Astrocyte of the hippocampus (primary cell): ENCODE measurements at regions not wholly inside any gene's neighbourhood (a gene's known extent, or its start where the extent isn't known, plus 50 kb on each side); places are given as distances from the start of the nearest gene placed in this dataset.
A peak's percentile ranks its signal among the peaks of the same experiment; 100 is the strongest.

Source experiments
- DNase-seq: peaks from one replicate; pipeline ENCODE4 v3.0.0; 2011; ENCODE audit warnings: low read depth, low spot score

DNA sequence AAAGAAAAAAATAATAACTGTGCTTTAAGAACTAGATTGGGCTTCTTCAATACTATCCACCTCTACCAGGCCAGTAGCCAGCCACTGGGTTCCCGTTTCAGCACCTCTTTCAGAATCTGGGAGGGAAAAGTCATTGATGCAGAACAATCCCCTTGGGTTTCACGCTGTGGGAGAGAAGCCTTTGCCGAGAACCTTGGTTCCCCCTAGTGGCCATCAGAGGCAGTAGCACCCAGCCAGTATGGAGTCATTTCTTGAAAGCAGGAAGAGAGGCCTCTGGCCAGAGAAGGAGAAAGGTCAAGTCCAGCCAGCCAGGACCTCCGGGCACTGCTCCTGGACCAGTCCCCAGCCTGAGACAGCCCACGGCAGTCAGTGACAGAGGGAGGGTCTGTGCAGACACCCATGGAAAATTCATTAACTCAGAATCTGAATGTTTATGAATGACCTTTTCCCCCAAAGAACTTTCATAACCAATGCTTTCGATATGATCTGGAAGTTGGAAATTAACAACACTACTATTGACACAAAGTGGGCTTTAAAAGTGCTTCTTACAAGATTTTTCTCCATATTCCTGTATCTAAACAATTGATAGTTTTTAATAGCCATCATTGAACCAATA lies 51.2 kb upstream of the CDH5 start:
- DNase-seq, result peak; percentile 84

DNA sequence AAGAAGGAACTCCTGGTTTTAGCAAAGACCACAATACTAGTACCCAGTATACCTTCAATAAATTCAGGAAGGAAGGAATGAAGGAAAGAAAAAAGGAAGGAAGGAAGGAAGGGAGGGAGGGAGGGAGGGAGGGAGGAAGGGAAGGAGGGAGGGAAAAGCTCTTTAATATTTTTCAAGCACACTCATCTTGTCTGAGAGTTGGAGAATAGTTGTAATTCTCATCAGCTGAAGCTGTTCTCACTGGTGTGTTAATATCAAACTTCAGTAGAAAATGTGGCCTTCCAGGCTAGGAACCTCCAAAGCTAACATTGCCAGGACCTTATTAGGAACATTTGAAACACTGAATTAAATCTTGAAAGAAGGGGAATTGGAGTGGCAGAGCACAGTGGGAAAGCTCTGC lies 55.2 kb upstream of the CDH5 start:
- DNase-seq, result no peak

DNA sequence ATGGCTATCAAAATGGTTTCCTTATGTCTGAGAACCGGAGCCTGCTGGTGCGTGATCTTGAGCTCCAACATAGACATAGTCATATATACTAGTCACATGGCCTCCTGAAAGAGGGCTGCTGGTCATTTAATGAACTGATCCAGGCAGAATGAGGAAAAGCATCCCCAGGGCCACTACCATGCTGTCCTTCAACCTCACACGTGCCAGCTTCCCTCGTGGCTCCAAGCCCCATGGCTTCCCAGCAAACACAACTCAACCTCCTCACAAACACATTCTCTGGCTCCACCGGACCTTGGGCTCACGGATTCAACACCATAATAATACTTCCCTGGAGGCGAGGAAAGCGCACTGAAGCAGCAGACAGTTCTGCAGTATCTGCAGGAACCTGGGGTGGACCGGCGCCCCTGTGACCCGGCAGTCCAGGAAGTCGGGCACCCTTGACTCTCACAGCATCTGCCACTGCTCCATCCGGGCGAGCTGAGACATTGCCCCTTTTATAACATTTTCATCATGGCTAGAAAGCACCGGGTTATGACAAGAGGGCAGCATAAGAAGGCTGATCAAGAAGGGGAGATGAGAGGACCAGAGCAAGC lies 57.2 kb upstream of the CDH5 start:
- DNase-seq, result no peak

DNA sequence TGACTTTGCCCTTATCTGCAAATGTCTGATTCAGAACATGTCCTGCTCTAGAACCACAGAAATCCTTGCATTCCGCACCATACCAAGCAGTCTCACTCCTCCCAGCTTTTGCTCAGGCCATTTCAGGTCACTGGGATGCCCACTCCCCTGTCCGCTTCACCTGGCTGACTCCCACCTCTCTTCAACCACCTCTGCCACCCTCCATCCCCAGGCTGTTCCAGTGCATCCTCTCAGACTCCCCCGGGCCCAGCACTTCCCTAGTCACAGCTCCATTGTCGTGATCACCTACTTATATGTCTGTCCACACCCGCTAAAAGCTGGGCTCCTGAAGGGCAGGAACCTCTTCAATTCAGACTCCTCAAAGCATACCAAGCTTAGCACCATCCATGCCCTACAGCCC lies 58.4 kb upstream of the CDH5 start:
- DNase-seq, result no peak

DNA sequence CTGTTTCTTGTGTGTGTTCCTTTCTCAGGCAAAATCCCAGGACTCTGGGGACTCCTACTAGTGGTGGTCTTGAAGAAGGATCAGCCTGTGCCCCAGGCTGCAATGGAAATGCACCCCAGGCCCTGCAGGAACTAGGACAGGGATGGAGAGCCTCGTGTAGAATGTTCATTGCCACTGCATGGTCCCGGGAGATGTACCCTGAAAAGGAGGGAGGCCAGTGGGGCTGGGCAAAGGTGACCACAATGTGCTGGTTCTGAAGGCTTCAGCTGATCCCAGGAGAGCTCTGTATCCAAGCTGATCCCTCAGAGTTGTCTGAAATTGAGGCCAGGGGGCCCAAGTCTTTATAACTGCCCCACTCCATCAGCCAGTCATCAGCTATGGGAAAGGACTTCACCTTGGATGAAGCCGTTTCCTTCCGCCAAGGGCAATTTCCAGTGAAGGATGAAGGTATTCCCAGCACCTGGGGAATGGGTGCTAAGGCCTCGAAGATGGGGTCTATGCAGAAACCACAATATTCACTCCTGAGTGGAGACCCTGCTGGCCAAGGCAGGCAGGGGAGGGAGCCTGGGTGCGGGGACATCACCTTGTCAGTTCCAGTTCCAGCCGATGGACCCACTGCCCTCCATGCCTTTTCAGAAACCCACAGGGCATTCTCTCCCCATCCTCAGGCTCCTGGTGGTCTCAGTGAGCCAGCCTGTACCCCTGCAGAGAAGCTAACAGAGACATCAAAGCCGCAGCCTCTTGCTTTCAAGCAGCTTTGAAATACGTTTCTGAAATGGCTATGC lies 59.9 kb upstream of the CDH5 start:
- no peak for DNase-seq

DNA sequence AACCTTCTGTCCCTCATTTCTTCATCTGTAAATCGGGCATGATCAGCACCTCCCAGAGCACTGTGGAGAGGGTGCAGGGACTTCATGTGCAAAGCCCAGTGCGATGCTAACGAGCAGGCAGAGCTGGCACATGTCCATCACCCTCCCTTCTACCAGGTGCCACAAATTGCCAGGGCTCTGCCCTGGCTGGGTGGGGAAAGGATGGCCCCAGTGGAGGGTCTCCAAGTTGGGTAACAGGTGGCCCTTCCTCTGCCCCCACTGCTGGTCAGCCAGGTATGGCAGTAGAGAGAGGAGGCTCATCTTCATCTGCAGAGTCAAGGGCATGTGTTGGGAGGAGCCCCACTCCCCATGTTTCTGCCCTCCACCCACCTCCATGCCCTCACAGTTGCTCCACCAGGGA lies 61.5 kb upstream of the CDH5 start:
- DNase-seq, result no peak

DNA sequence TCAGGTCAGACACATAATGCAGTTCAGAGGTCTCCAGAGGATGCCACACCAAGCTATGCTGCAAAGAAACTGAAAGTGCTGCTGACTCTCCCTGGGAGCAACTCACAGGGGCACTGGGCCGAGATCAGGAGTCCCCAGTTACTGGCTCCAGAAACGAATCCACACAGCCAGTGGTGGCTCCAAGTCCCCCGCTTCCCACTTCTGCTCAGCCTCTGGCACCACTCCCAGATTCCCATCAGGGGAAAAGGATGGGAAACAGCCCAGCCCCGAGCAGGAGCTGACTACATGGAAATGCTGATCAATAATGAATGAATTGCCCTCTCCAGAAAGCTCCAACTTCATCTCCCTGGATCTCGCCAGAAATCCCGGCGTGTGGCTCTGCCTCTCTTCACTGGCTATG lies 62.3 kb upstream of the CDH5 start:
- no peak for DNase-seq

DNA sequence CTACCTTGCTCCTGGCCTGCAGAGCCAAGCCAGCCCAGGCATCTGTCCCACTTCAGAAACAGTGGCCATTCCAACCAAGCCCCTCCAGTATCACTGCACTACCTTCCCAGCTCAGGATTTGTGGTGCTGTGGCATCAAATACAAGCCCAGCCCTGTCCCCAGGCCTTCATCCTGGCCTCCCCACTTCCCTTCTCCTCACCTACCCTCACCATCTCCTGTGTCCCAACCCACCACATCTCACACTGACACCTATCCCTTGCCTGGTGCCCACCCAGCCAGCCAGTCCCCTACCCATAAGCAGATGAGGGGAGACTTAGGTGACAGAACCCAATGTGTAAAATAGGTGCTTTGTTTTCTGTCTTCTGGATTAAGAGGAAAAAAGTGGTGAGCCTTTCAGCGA lies 66.0 kb upstream of the CDH5 start:
- no peak for DNase-seq

DNA sequence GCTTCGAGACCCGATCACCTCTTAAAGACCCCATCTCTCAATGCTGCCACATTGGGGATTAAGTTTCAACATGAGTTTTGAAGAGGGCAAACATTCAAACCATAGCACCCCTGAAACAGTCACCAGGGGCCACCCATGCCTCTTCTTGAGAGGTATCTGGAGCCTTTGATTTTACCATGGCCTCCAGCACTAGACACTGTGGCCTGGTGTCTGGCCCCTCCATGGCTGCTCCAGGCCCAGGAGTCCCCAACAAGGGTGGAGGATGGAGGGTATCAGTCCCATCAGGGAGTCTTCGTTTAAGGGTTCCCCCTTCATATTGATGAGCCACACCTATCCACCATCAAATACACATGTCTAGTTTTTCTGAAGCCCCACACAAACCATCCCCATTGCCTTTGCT lies 66.5 kb upstream of the CDH5 start:
- DNase-seq, result no peak

DNA sequence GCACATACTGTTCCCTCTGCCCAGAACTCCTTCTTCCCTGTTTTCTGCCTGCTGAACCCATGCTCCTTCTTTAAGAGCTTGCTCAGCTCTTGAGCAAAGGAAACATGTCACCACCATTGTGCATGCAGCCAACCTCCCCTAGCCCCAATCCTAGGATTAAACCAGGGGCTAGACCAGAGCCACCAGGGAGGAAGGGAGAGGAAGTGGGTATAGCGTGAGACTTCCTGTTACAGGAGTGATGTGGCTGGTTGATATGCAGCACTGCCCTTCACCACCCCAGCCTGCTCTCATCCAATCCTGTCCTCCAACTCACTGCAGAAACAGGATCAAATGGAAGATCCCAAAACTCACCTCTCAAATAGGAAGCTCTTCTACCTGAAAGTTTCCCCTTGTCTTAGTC lies 67.1 kb upstream of the CDH5 start:
- no peak for DNase-seq

DNA sequence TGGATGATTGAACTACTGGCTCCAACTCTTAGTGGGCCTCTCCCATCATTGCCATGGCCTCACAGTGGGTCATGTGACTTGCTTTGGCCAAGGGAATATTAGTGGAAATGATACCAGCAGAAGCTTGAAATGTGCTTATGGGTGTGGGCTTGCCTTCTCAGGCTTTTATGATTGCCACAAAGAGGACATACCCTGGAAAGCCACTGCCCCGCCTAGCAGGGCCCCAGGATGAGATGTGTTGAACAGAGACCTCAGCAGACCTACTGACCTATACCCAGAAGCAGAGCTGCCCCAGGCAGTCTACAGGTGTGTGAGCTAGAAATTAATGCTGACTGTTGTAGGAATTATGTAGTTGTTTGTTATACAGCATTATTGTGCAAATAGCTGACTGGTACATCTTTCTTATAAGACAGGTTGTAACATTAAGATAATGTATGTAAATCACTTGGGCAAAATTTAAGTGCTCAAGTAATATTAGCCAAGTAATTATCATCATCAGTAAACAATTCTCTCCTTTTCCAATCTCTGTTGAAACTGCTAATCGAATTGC lies 67.8 kb upstream of the CDH5 start:
- DNase-seq, result no peak

DNA sequence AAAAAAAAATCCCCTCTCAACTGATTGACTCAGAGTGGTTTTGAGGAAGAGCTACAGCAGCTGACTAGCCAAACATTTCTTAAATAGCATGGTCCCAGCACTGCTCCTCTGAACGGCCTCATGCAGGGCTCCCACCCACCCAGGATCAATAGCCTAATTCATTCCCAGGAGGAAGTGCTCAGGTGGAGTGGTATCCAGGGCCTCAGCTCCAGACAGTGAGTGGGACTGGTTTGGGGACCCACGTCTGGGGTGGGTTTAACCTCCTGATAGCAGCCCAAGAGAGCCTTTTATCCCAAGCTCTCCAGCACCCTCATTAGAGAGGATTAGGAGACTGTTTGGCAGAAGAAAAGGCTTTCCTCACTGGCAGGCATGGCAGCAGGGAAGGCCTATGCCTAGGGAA lies 68.5 kb upstream of the CDH5 start:
- DNase-seq, result no peak

DNA sequence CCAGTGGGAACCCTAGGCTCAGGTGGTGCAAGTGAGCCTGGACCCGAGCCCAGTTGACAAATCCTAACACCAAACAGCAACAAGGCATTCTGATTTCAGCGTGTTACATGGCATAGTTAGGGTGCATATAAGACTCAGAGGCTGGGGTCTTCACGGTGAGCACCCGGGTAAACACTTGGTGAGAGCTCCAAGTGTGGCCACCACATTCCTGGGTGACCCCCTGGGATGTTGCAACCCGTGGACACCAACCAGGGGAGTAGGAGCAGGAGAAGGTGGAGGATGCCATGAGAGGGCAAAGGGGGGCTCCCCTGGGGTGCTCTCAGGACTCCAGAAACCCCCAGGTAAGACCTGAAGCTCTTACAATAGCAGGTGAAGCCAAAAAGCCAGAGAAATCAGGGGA lies 69.9 kb upstream of the CDH5 start:
- DNase-seq, result no peak

DNA sequence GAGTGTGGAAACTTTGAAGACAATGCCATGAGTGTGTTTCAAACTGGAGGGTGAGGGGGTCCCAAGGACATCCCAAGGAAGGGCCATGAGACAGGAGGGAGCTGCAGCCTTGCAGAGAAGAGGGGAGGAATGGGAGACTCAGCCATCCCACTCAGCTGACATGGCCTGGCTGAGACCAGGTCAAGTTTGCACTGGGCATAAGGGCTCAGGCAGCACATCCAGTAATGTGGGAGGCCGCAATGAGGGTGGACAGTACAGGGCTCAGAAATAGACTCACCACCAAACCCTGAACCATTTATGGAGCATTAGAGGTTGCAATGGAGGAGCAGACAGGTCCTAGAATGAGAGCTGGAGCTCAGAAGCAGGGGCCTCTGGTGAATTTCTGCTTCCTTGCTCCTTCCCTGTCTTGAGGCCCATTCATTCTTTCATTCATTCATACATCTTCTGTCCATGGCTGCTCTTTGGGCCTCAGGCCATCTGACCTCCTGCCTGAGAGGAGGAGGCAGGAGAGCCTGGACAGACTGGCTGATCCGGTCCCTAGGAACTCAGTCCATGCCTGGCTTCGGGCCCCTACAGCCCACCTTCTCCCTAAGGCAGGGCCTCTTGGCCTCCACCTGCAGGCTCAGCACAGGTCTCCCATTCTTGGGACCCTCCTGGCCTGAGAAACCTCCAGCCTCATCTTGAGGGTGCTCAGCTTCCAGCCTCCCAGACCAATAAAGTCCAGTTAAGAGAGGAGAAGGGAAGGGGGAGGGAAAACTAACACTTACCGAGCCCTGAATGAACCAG lies 70.5 kb upstream of the CDH5 start:
- no peak for DNase-seq

DNA sequence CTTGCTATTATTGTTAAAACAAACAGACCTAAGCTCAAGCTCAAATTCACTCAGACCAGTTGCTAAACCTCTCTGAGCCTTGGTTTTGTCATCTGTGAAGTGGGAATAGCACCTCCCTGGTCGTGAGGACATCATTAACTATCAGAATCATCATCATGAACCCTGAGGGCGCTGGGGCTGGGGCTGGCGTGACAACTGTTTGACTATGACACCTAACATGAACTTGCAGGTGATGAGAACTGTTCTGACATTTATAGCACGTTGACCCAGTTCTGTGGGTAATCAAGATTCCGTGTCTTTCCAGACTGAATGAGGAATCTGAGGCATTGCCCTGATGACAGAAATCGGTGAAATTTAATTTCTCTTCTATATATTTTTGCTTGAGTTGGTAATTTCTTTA lies 71.3 kb upstream of the CDH5 start:
- DNase-seq, result no peak

DNA sequence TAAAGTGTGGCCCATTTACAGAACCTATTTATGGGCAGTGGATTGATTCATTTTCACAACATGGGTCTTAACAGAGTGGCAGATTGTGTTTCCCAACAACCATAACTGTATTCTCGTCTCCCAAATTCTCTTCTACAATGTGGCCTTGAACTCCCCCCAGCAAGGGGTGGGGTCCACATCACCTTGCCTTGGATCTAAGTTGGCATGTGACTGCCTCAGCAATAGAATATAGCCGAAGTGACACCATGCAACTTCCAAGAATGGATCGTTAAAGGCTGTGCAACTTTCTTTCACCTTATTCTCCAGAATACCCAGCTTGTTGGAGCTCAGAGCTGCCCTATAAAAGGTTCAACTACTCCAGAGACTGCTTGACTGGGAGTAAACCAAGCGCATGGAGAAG lies 72.0 kb upstream of the CDH5 start:
- no peak for DNase-seq

DNA sequence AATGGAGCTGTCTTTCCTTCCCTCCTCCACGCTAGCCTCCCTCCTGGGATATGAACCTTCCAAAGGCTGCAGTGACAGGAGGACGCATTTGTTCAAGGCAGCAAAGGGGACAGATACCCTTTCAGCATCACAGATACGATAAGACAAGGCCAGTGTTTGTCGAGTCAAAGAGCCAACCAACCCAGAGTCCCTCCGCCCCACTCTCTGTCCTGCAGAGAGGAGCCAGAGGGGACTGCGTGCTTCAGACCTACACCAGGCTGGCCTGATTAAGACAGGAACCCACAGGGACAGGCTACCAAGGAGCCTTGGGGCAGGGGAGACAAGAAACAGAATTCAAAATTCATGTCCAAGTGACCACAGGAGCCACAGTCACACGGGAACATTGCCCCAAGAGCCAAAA lies 72.6 kb upstream of the CDH5 start:
- DNase-seq, result no peak

DNA sequence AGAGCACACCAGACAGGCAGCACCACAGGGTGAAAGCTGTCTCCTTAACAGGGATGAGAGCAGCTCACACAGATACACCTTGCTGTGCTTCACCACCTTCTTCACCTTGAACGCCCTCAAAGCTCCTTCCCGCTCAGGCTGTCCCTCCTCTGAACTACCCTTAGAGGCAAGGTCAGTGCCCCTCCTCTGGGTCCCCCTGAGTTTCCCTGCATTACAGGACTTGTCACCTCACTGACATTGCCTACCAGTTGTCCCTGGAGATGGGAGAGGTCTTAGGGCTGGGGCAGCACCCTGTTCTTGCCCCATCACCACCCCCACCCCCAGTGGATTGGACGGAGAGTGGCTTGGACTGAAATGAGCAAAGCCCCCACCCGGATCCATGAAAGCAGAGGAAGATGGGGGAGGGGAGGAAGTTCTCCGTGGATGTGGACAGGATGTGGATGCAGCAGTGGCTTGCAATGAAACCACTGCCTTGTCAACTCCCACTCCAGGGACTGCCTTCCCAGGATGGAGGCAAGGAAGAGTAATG lies 73.2 kb upstream of the CDH5 start:
- DNase-seq, result no peak

DNA sequence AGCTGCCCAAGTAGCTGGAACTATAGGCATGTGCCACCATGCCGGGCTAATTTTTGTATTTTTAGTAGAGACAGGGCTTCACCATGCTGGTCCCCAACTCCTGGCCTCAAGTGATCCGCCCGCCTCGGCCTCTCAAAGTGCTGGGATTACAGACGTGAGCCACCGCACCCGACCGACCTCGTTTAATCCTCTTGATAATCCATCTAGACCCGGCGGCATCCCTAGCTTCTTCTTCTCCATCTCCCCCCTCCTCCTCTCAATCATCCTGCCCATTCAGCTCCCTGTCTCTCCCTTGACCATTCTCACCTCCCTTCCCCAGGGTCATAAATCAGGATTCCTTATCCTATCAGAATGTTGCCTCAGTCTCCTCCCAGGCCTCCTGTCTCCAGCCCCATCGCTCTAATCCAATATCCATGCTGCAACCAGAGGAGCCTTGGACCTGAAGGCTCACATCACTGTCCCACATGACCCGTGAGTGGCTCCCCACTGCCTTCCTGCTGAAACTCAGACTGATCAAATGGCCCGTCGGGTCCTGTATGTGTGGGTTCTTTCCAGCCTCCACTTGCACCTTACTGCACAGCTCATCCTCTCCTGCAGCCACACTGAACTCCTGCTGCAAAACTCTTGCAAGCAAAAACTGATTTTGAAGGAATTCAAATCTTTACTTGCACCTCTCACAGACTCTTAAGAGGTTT lies 74.1 kb upstream of the CDH5 start:
- no peak for DNase-seq

DNA sequence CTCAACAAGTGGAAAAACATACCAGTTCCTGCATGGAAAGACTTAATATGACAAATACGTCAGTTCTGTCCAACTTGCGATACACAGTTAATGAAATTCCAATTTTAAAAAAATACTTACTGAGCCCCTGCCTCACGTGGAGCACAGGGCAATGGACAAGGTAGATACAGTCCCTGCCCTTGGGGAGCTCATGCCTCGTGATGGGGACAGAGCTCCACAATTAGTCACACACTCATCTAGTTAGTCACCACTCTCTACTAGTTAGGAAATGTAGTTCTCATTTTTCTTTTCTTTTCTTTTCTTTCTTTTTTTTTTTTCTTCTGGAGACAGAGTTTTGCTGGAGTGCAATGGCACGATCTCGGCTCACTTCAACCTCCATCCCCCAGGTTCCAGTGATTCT lies 74.7 kb upstream of the CDH5 start:
- DNase-seq, result no peak

DNA sequence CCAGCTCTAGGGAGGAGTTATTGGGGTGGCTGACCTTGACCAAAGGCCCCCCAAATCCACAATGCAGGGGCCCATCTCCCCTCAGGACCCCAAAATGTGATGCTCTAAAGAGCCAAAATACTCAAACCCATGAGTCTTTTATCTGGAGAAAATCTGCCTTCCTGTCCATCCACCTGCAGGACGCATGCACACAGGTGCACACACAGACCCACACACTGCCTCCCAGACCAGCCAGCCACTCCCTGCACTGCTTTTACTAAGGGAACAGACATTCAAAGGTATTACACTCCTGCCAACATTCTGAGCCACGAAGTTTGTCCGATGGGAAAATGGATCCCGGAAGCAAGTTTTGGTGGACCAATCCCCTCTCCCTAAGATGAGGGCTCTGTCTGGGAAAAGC lies 76.1 kb upstream of the CDH5 start:
- no peak for DNase-seq
